GM12891 (cell line): ENCODE measurements at regions not wholly inside any gene's neighbourhood (a gene's known extent, or its start where the extent isn't known, plus 50 kb on each side); places are given as distances from the start of the nearest gene placed in this dataset.

Experiments
- POLR2A ChIP-seq: IDR thresholded peaks from 2 replicates; pipeline ENCODE4 v1.6.1; 2011; ENCODE audit warnings: low read depth, low read length, control low read depth
- SPI1 ChIP-seq: IDR thresholded peaks from 2 replicates; pipeline ENCODE4 v1.6.1; 2011; ENCODE audit warnings: low read depth, low read length, control low read depth

DNA sequence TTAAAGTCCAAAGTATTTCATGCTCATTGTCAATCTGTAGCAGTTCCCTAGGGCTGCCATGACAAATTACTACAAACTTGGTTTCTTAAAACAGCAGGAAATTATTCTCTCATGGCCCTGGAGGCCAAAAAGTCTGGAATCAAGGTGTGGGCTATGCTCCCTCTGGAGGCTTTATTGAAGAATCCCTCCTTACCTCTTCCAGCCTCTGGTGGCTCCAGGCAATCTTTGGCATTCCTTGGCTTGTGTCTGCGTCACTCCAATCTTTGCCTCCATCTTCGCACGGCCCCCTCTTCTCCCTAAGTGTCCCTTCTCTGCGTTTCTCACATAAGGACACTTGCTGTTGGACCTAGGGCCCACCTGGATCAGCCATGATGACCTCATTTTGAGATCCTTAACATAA, 170.4 kb downstream of the SMIM20 start:
- TF ChIP-seq POLR2A, result no peak
- TF ChIP-seq SPI1, result no peak
